ENCODE measurements at regions not wholly inside any gene's neighbourhood (a gene's known extent, or its start where the extent isn't known, plus 50 kb on each side); places are given as distances from the start of the nearest gene placed in this dataset.

DNA sequence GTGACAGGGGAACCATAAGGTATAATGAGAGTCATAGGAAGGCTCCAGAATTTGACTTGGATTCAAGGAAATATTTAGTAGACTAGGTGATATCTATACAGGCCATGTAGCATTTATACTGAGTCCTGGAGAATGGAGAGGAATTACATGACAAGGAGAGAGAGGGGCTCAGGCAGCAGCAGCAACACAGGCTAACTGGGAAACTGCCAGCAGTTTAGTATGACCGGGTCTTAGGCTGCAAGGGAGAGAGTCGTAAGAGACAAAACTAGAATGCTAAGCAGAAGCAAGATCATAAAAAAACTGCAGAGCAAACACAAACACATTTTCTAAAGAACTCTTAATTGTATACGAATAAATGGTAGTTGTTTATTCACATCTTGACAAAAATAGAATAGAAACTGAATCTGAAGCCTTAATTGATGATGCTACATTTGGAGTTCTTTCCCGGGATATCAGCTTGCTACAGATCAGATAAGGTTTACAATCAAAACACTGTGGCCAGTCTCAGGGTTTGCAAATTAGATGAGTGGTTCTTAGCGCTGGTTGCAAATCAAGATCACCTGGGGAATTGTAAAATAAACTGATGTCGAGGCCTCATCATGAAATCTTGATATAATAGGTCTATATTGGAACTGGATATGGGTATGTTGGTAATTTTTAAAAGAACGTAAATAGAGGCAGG, 480.0 kb upstream of the C9orf72 start (continued):
- TF ChIP-seq, protein P1, sequence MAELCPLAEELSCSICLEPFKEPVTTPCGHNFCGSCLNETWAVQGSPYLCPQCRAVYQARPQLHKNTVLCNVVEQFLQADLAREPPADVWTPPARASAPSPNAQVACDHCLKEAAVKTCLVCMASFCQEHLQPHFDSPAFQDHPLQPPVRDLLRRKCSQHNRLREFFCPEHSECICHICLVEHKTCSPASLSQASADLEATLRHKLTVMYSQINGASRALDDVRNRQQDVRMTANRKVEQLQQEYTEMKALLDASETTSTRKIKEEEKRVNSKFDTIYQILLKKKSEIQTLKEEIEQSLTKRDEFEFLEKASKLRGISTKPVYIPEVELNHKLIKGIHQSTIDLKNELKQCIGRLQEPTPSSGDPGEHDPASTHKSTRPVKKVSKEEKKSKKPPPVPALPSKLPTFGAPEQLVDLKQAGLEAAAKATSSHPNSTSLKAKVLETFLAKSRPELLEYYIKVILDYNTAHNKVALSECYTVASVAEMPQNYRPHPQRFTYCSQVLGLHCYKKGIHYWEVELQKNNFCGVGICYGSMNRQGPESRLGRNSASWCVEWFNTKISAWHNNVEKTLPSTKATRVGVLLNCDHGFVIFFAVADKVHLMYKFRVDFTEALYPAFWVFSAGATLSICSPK (IDR thresholded peaks at IDR 0.05; ENCODE audit: borderline replicate concordance), result no peak
- TF ChIP-seq, protein P2, sequence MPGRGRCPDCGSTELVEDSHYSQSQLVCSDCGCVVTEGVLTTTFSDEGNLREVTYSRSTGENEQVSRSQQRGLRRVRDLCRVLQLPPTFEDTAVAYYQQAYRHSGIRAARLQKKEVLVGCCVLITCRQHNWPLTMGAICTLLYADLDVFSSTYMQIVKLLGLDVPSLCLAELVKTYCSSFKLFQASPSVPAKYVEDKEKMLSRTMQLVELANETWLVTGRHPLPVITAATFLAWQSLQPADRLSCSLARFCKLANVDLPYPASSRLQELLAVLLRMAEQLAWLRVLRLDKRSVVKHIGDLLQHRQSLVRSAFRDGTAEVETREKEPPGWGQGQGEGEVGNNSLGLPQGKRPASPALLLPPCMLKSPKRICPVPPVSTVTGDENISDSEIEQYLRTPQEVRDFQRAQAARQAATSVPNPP (IDR thresholded peaks at IDR 0.05; ENCODE audit: borderline replicate concordance, insufficient read depth, insufficient read length), result no peak
- TF ChIP-seq CXXC5 (CRISPR knock-in tag; IDR thresholded peaks at IDR 0.05) (no peak), HDGF (IDR thresholded peaks at IDR 0.05) (no peak), HNRNPL (IDR thresholded peaks at IDR 0.05; ENCODE audit: low read depth, low read length) (no peak), ZBTB7A (IDR thresholded peaks at IDR 0.05; ENCODE audit: borderline replicate concordance, control insufficient read depth, low read depth, low read length) (no peak)

DNA sequence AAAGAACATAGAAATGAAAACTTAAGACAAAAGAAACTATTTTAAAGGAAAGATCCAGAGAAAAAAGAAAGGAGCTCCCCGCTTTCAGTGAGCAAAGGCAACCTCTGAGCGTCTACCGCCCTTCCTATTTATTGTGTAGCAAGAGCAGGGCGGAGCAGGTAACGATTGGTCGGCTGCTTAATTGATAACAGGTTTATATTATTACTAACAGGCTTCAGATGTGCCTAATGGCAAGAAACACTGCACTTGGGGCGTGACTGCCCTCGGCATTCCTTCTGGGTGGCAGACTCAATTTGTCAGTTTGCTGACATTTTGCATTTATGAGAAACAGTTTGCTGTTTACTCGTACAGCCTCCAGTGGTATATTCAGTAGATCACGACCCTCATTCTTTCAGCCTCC, 482.7 kb upstream of the C9orf72 start:
- ChIA-PET CTCF (ENCODE audit: low intra/inter-chr PET ratio) (no interaction called here), POLR2A (no interaction called here)
- DNase-seq (ENCODE audit: extremely low read depth in 1 of 4, low spot score in 3 of 4) (no peak), FAIRE-seq (no peak), ATAC-seq (no peak)
- Histone ChIP-seq H2AFZ (ENCODE audit: low read depth, low read length) (no peak overlapping the region), H3K4me2 (ENCODE audit: insufficient read depth, low read length) (no peak overlapping the region), H3K36me3 (ENCODE audit: control insufficient read depth, insufficient read depth, low read length) (no peaks in the 10 kb centered on the region), H3K79me2 (ENCODE audit: control insufficient read depth, insufficient read depth, low read length) (no peaks in the 10 kb centered on the region), H3K4me1 (replicated peaks in 1 of 2; ENCODE audit: control insufficient read depth in 2 of 2, insufficient read depth in 2 of 2, low read length in 2 of 2) (no peaks in the 10 kb centered on the region), H3K9me3 (replicated peaks; ENCODE audit: control insufficient read depth, insufficient read depth, low read depth, low read length) (no peaks in the 10 kb centered on the region), H3K9me1 (ENCODE audit: control insufficient read depth, insufficient read depth, low read length) (no peaks in the 10 kb centered on the region), H4K20me1 (replicated peaks; ENCODE audit: control insufficient read depth, insufficient read depth, low read length) (no peaks in the 10 kb centered on the region), H3K9ac (ENCODE audit: insufficient read depth in 1 of 2, low read depth in 2 of 2, low read length in 2 of 2) (no peak overlapping the region), H3K27ac (ENCODE audit: extremely low read depth, low read depth, low read length) (no peak overlapping the region), H3K4me3 (no peak overlapping the region), H3K27me3 (ENCODE audit: control insufficient read depth in 2 of 2, insufficient read depth in 2 of 2, low read length in 2 of 2) (no peaks in the 10 kb centered on the region)
- in situ Hi-C loops (cut with MboI) (no loop called here), intact Hi-C loops (cut with micrococcal nuclease) (no loop called here)
- TF ChIP-seq ZC3H8 (IDR thresholded peaks at IDR 0.05), result no peak
- TF ChIP-seq, protein P3, sequence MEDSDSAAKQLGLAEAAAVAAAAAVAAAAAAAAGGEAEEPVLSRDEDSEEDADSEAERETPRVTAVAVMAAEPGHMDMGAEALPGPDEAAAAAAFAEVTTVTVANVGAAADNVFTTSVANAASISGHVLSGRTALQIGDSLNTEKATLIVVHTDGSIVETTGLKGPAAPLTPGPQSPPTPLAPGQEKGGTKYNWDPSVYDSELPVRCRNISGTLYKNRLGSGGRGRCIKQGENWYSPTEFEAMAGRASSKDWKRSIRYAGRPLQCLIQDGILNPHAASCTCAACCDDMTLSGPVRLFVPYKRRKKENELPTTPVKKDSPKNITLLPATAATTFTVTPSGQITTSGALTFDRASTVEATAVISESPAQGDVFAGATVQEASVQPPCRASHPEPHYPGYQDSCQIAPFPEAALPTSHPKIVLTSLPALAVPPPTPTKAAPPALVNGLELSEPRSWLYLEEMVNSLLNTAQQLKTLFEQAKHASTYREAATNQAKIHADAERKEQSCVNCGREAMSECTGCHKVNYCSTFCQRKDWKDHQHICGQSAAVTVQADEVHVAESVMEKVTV (CRISPR knock-in tag; IDR thresholded peaks at IDR 0.05), result no peak
- no peak for TF ChIP-seq EP400 (IDR thresholded peaks at IDR 0.05)
- TF ChIP-seq, protein P4, sequence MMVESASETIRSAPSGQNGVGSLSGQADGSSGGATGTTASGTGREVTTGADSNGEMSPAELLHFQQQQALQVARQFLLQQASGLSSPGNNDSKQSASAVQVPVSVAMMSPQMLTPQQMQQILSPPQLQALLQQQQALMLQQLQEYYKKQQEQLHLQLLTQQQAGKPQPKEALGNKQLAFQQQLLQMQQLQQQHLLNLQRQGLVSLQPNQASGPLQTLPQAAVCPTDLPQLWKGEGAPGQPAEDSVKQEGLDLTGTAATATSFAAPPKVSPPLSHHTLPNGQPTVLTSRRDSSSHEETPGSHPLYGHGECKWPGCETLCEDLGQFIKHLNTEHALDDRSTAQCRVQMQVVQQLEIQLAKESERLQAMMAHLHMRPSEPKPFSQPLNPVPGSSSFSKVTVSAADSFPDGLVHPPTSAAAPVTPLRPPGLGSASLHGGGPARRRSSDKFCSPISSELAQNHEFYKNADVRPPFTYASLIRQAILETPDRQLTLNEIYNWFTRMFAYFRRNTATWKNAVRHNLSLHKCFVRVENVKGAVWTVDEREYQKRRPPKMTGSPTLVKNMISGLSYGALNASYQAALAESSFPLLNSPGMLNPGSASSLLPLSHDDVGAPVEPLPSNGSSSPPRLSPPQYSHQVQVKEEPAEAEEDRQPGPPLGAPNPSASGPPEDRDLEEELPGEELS (CRISPR knock-in tag; IDR thresholded peaks at IDR 0.05; ENCODE audit: borderline replicate concordance), result no peak
- WGBS (ENCODE audit: insufficient coverage, low coverage, missing lambda C conversion rate), result 6% methylated on average over 7 of the region's 10 CpGs
- no TSS peak for BruUV-seq (replicated peaks)

All from K562 (cell line).